ENCODE measurements at regions not wholly inside any gene's neighbourhood (a gene's known extent, or its start where the extent isn't known, plus 50 kb on each side); places are given as distances from the start of the nearest gene placed in this dataset.

- peak; percentile 65 for DNase-seq (ENCODE audit: low read depth)
- no peak overlapping the region for H3K4me3 ChIP-seq (ENCODE audit: low read depth, low read length)
- TF ChIP-seq, protein P1, sequence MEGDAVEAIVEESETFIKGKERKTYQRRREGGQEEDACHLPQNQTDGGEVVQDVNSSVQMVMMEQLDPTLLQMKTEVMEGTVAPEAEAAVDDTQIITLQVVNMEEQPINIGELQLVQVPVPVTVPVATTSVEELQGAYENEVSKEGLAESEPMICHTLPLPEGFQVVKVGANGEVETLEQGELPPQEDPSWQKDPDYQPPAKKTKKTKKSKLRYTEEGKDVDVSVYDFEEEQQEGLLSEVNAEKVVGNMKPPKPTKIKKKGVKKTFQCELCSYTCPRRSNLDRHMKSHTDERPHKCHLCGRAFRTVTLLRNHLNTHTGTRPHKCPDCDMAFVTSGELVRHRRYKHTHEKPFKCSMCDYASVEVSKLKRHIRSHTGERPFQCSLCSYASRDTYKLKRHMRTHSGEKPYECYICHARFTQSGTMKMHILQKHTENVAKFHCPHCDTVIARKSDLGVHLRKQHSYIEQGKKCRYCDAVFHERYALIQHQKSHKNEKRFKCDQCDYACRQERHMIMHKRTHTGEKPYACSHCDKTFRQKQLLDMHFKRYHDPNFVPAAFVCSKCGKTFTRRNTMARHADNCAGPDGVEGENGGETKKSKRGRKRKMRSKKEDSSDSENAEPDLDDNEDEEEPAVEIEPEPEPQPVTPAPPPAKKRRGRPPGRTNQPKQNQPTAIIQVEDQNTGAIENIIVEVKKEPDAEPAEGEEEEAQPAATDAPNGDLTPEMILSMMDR (IDR thresholded peaks at IDR 0.05; ENCODE audit: insufficient read depth, low read length) = no peak
These were observed 584.0 kb upstream of the TENM3 start for GRCh38 chr4:181659202-181659601.

DNA sequence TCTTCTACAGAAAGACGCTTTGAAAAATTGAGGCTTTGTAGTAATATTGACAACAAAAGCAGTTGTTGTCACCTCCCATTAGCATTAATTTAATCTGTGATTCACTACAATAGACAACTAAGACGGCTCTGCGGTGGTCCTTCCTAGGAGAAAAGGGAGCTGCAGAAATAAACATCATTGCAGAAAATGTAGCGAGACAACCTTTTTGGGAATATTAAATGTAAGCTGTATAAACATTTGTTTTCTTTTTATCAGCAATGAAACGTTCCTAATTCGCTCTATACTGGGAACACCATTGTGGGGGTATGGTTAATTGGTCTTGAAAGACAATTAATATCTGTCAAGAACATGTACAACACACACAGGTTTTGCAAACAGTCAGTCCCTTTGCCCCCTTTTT is 583.3 kb upstream of the TENM3 start:
- H3K4me3 ChIP-seq (ENCODE audit: low read depth, low read length) = no peak overlapping the region
- no peak for DNase-seq (ENCODE audit: low read depth)
- TF ChIP-seq, protein P1 (IDR thresholded peaks at IDR 0.05; ENCODE audit: insufficient read depth, low read length) = no peak

DNA sequence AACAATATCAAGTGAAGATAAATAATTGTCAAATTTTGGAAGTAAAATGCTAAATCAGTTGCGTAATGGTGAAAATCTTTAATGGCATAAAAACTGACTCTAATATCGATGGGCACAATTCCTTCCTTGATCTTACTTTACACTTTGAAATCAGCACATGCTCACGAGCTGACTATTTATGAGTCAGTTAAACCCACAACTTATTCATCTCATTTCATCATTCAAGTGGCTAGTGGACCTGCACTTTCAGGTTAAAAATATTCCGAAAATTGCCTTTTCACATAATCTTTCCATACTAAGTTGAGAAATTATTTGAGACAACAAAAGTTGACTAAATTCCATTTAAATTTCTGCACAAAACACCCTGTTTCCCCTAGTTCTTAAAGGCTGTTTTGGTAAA is 582.1 kb upstream of the TENM3 start:
- H3K4me3 ChIP-seq (ENCODE audit: low read depth, low read length) = no peak overlapping the region
- peak; percentile 85 for DNase-seq (ENCODE audit: low read depth)
- TF ChIP-seq, protein P1 (IDR thresholded peaks at IDR 0.05; ENCODE audit: insufficient read depth, low read length) = no peak

GRCh38 chr4:181661923-181662322 is 581.3 kb upstream of the TENM3 start:
- H3K4me3 ChIP-seq (ENCODE audit: low read depth, low read length) = no peak overlapping the region
- DNase-seq (ENCODE audit: low read depth) = peak; percentile 73
- TF ChIP-seq, protein P1 (IDR thresholded peaks at IDR 0.05; ENCODE audit: insufficient read depth, low read length) = no peak

GRCh38 chr4:181662383-181662782 is 580.8 kb upstream of the TENM3 start:
- TF ChIP-seq, protein P1 (IDR thresholded peaks at IDR 0.05; ENCODE audit: insufficient read depth, low read length) = no peak
- DNase-seq (ENCODE audit: low read depth) = peak; percentile 60
- H3K4me3 ChIP-seq (ENCODE audit: low read depth, low read length) = no peak overlapping the region

GRCh38 chr4:181670506-181670905 is 572.7 kb upstream of the TENM3 start:
- TF ChIP-seq, protein P1 (IDR thresholded peaks at IDR 0.05; ENCODE audit: insufficient read depth, low read length) = no peak
- no peak overlapping the region for H3K4me3 ChIP-seq (ENCODE audit: low read depth, low read length)
- DNase-seq (ENCODE audit: low read depth) = no peak

- H3K4me3 ChIP-seq (ENCODE audit: low read depth, low read length) = no peak overlapping the region
- DNase-seq (ENCODE audit: low read depth) = no peak
- TF ChIP-seq, protein P1 (IDR thresholded peaks at IDR 0.05; ENCODE audit: insufficient read depth, low read length) = no peak
These were observed 571.5 kb upstream of the TENM3 start for GRCh38 chr4:181671672-181672071.
